ENCODE measurements at regions not wholly inside any gene's neighbourhood (a gene's known extent, or its start where the extent isn't known, plus 50 kb on each side); places are given as distances from the start of the nearest gene placed in this dataset.

GRCh38 chr14:86521031-86521730 is 991.2 kb downstream of the FLRT2 start:
- H3K4me3 ChIP-seq (ENCODE audit: low read depth, low read length) = no peak overlapping the region
- no peak for DNase-seq (ENCODE audit: low read depth)

GRCh38 chr14:86518298-86518697 is 988.4 kb downstream of the FLRT2 start:
- no peak for DNase-seq (ENCODE audit: low read depth)
- H3K4me3 ChIP-seq (ENCODE audit: low read depth, low read length) = no peak overlapping the region

- no peak overlapping the region for H3K4me3 ChIP-seq (ENCODE audit: low read depth, low read length)
- DNase-seq (ENCODE audit: low read depth) = no peak
Observed at GRCh38 chr14:86515195-86515594, 985.3 kb downstream of the FLRT2 start.

GRCh38 chr14:86513564-86513963 is 983.6 kb downstream of the FLRT2 start:
- DNase-seq (ENCODE audit: low read depth) = no peak
- no peak overlapping the region for H3K4me3 ChIP-seq (ENCODE audit: low read depth, low read length)

DNA sequence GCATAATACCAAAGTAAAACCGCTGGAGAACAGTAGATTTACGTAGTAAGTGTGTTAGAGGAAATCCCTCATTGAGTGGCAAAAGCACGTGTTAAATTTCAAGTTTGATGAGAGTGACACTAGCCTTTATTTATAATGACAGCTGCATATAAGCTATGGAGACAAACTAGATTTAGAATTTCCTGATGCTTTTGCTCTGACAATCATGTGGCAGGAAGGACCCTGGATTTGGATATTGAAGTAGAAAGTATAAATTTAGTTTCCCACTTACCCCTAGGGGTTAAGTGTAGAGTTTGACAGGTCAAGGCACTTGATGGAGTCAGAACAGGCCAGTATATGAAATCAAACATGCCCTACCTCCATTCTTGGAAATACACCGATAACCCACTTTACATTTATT is 983.1 kb downstream of the FLRT2 start:
- H3K4me3 ChIP-seq (ENCODE audit: low read depth, low read length) = no peak overlapping the region
- no peak for DNase-seq (ENCODE audit: low read depth)

DNA sequence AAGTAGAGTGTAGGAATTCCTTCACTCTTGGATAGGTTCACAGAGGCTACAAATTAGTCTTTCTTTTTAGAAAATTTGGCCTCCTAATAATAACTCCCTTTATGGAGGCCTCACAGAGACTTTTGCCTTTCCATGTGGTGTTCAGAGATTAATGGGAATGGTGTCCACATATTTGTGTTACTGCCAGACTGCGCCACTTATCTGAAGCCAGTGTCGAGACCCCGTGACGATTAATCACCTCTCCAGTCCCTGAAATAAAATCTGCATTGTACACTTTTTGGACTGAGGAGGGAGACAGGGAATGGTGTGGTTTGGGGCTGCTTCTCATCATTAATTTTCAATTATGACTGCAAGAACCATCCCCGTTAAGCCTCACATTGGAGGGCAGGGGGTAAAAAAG is 980.5 kb downstream of the FLRT2 start:
- H3K4me3 ChIP-seq (ENCODE audit: low read depth, low read length) = no peak overlapping the region
- no peak for DNase-seq (ENCODE audit: low read depth)

DNA sequence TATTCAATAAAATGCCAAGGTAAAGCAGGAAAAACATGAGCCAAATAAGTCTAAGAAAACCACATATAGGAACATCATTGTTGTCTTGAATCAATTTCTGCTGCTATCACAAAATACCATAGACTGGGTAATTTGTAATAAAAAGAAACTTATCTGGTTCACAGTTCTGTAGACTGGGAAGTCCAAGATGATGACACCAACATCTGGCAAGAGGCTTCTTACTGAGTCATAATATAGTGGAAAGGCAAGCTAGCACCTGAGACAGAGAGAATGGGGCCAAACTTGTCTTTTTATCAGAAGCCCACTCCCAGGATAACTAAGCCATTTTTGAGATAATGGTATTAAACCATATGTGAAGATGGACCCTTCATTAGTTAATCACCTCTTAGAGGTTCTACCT is 975.9 kb downstream of the FLRT2 start:
- no peak overlapping the region for H3K4me3 ChIP-seq (ENCODE audit: low read depth, low read length)
- no peak for DNase-seq (ENCODE audit: low read depth)

GRCh38 chr14:86501611-86502010 is 971.7 kb downstream of the FLRT2 start:
- DNase-seq (ENCODE audit: low read depth) = no peak
- H3K4me3 ChIP-seq (ENCODE audit: low read depth, low read length) = no peak overlapping the region

- no peak for DNase-seq (ENCODE audit: low read depth)
- no peak overlapping the region for H3K4me3 ChIP-seq (ENCODE audit: low read depth, low read length)
Observed at GRCh38 chr14:86491743-86492142, 961.8 kb downstream of the FLRT2 start.

DNA sequence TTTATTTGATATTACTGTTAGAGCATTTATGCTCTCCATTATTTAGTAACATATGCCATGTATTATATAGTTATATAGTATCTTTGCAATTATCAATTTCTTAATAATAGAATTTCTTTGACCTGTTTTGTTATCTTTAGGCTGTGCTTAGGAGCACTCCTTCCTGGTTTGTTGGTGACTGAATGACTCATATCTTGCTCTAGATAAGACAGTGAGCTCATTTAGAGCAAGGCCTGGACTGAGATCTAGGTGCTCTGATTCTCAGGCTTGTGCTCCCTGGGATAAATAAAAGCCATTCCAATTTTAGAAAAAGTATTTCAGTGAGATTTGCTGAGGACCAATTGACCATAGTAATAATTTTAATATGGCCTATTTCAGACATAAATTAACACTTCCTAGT is 951.2 kb downstream of the FLRT2 start:
- H3K4me3 ChIP-seq (ENCODE audit: low read depth, low read length) = no peak overlapping the region
- no peak for DNase-seq (ENCODE audit: low read depth)

GRCh38 chr14:86464341-86464740 is 934.4 kb downstream of the FLRT2 start:
- no peak overlapping the region for H3K4me3 ChIP-seq (ENCODE audit: low read depth, low read length)
- DNase-seq (ENCODE audit: low read depth) = no peak

DNA sequence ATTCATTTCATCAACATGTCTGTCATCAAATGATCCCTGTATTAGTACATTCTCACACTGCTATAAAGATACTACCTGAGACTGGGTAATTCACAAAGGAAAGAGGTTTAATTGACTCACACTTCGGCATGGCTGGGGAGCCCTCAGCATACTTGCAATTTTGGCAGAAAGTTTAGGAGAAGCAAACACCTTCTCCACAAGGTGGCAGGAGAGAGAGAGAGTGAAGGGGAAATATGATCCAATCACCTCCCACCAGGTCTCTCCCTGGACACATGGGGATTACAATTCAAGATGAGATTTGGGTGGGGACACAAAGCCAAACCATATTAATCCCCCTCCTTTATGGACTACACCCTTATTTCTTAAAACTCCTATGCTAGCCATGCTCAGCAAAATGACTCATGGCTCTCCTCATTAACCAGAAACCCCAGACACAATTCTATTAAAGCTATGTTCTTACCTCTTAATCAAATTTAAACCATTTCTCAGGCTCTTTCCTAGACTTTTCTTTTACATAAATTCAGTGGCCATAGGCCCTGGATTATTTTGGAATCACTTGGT is 932.3 kb downstream of the FLRT2 start:
- no peak for DNase-seq (ENCODE audit: low read depth)

DNA sequence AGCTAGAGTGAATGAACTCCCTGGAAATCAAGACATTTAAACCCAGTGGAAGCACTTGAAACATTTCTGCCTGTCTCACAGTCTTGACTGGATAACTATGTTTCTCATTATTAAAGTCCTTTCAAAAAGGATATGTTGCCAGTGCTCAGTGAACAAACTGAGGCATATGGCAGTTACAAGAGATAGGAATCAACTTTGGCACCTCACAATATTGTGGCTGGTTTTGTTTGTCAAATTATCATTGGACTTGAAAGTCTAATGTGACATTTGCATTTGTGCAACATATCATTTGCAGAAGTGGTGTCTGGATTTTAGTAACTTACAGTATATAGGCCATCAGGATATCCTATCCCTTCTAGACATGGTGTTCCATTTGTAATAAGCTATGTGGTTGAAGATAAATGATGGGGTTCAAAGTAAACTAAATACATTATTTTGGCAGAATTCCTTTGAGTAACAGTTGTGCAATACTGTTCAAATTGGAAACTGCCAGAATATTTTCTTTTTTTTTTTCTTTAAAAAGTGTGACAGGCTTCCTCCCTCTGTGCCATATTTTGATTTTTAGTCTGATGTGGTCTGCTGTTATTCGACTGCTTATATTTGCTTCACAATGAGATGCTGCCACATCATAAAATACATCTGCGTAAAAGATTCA is 927.7 kb downstream of the FLRT2 start:
- H3K4me3 ChIP-seq (ENCODE audit: low read depth, low read length) = no peak overlapping the region
- DNase-seq (ENCODE audit: low read depth) = no peak

More for the DNA sequence above, 932.3 kb downstream of the FLRT2 start:
- no peak overlapping the region for H3K4me3 ChIP-seq (ENCODE audit: low read depth, low read length)

DNA sequence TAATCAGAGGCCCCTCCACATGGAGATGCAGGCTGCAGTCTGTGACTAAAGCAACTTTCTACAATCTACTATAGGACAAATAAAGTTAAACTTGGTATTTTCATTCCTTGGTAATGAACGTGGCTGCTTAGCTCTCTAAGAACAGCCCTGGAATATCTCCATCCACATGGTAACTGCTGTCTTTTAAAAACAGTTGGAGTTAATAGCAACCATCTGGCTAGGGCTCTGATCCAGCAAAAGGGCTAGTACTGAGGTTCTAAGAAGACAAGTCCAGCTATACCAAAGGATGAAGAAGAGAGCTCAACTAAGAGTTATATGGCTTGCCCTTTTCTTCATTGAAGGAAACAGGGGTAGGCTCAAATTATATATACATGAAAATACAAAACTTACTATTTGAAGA is 920.1 kb downstream of the FLRT2 start:
- no peak overlapping the region for H3K4me3 ChIP-seq (ENCODE audit: low read depth, low read length)
- DNase-seq (ENCODE audit: low read depth) = no peak

DNA sequence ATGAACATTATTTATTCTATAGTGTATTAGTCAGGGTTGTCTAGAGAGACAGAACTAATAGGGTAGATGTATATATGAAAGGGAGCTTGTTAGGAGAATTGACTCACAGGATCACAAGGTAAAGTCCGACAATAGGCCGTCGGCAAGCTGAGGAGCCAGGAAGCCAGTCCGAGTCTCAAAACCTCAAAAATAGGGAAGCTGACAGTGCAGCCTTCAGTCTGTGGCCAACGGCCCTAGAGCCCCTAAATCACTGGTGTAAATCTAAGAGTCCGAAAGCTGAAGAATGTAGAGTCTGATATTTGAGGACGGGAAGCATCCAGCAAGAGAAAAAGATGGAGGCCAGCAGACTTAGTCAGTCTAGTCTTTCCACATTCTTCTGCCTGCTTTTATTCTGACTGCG is 912.2 kb downstream of the FLRT2 start:
- H3K4me3 ChIP-seq (ENCODE audit: low read depth, low read length) = no peak overlapping the region
- DNase-seq (ENCODE audit: low read depth) = no peak

- no peak overlapping the region for H3K4me3 ChIP-seq (ENCODE audit: low read depth, low read length)
- DNase-seq (ENCODE audit: low read depth) = no peak
Observed at GRCh38 chr14:86430853-86431252, 900.9 kb downstream of the FLRT2 start.

DNA sequence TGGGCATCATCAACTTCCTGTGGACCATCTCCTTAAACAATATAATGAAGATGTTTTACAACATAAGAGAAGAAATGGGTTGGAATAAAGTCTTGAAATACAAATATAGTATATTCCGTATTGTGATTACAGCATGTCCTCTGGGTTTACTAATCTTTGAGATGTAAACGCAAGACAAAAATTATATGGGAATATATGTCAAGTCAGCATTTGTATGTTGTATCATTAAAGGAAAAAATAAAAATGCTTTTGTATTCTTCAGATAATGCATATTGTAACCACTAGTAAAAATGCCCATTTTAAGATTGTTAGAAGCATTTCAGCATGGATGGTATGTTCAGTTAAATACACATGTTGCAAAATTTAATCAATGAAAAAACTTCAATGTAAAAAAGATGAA is 893.3 kb downstream of the FLRT2 start:
- no peak for DNase-seq (ENCODE audit: low read depth)
- H3K4me3 ChIP-seq (ENCODE audit: low read depth, low read length) = no peak overlapping the region

GRCh38 chr14:86420131-86420530 is 890.2 kb downstream of the FLRT2 start:
- no peak for DNase-seq (ENCODE audit: low read depth)
- H3K4me3 ChIP-seq (ENCODE audit: low read depth, low read length) = no peak overlapping the region

DNA sequence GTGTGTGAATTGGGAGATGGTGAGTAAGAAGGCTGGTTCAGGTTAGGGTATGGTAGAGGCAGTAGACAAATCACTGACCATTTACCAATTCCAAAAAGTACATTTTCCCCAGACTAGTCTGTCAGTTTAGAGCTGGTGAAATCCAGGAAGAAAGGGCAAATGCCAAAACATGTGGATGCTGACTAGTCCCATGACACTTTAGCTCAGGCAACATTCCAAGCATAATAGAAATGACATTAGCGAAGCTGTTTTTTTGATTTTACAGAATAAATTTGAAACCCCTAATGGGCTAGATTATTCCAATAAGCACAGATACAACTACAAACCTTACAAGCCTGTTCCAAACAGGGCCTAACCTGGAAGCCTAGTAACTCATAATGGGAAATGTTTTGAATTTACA is 884.2 kb downstream of the FLRT2 start:
- no peak overlapping the region for H3K4me3 ChIP-seq (ENCODE audit: low read depth, low read length)
- DNase-seq (ENCODE audit: low read depth) = no peak

DNA sequence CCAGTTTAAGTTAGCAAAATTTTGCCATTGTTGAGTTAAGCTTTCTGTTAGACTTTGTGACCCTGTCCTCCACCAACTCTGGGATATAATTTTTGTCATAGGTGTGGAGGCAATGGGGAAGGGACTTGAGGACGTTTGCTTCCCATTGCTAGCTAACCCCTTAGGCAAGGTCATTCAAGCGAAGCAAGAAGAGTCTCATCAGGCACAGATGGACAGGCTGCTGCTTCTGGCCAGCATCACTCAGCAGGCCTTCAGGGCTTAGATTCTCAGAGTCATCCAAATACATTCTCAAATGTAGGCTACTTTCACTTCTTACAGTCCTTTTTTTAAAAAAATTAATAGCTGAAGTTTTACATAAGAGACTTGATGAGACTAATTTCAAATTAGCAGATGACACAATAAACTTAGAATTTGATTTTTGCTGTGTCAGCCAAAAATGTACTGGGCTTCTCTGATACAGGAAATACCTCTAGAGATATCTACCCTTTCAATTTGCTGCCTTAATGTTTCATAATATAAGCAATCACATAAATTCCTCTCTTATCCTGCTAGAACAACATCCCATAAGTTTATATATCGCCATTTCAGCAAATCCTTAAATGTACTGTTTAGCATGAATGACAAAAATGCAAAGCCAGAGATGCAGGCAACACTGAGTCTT is 875.2 kb downstream of the FLRT2 start:
- no peak overlapping the region for H3K4me3 ChIP-seq (ENCODE audit: low read depth, low read length)
- no peak for DNase-seq (ENCODE audit: low read depth)

DNA sequence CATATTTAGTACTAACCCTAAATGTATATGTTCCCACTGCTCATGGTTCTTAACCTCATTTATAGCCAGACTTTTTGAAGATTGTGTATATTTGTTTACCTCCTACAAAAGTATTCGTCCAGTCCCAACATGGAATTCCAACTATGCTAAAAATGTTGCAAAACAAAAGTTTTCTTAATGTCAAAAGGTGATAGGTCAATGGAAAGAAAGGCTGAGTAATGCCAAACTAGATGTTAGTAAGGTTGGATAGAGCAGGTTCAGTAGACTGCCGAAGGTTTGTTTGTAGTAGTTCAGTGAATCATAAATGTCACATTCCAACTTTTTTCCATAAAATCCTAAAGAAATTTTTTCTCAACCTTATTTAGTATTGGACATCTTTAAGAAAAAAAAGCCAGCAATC is 874.5 kb downstream of the FLRT2 start:
- DNase-seq (ENCODE audit: low read depth) = no peak
- no peak overlapping the region for H3K4me3 ChIP-seq (ENCODE audit: low read depth, low read length)

Measured in skeletal muscle cell (primary cell).